KMS-11 (cell line): ENCODE measurements at regions not wholly inside any gene's neighbourhood (a gene's known extent, or its start where the extent isn't known, plus 50 kb on each side); places are given as distances from the start of the nearest gene placed in this dataset.
A peak's percentile ranks its signal among the peaks of the same experiment; 100 is the strongest.
"Not testable (repeated sequence)": the region's sequence is repeated elsewhere in the genome, so short reads cannot be mapped to it uniquely, and the experiment has no call there.

Experiments used
- H2AFZ ChIP-seq: fragments of 200-600 bp; sonication (generic); 2 replicates; pipeline ENCODE4 v1.6.1; 2016; ENCODE audit warnings: antibody characterized with exemption, mixed run types, low read depth
- H3K27ac ChIP-seq: fragments of 200-600 bp; sonication (generic); 2 replicates; pipeline ENCODE4 v1.6.1; 2016; ENCODE audit warnings: mild to moderate bottlenecking, mixed run types
- H3K27me3 ChIP-seq: fragments of 200-600 bp; sonication (generic); 2 replicates; pipeline ENCODE4 v1.6.1; 2017; ENCODE audit warnings: mild to moderate bottlenecking, low read depth, mixed run types, moderate library complexity; ENCODE audit not compliant: insufficient read depth
- H3K36me3 ChIP-seq: fragments of 200-600 bp; sonication (generic); 2 replicates; pipeline ENCODE4 v1.6.1; 2017; ENCODE audit warnings: mild to moderate bottlenecking, mixed run types; ENCODE audit not compliant: insufficient read depth
- H3K4me1 ChIP-seq: fragments of 200-600 bp; sonication (generic); 2 replicates; pipeline ENCODE4 v1.6.1; 2016; ENCODE audit warnings: mild to moderate bottlenecking, low read depth, mixed run types; ENCODE audit not compliant: poor library complexity, severe bottlenecking
- H3K4me2 ChIP-seq: fragments of 200-600 bp; sonication (generic); 2 replicates; pipeline ENCODE4 v1.7.0; 2016; ENCODE audit warnings: mild to moderate bottlenecking, mixed run types
- H3K4me3 ChIP-seq: fragments of 200-600 bp; sonication (generic); IDR thresholded peaks from 2 replicates; pipeline ENCODE4 v1.6.1; 2017; ENCODE audit warnings: low read depth, low read length, mixed read lengths; ENCODE audit not compliant: insufficient read depth
- H3K79me2 ChIP-seq: fragments of 200-600 bp; sonication (generic); 2 replicates; pipeline ENCODE4 v1.6.1; 2016; ENCODE audit warnings: low read depth, mixed run types; ENCODE audit not compliant: insufficient read depth
- H3K9ac ChIP-seq: fragments of 200-600 bp; sonication (generic); 2 replicates; pipeline ENCODE4 v1.6.1; 2016; ENCODE audit warnings: mild to moderate bottlenecking, mixed run types
- H4K20me1 ChIP-seq: fragments of 200-600 bp; sonication (generic); 2 replicates; pipeline ENCODE4 v1.6.1; 2016; ENCODE audit warnings: mild to moderate bottlenecking, mixed run types; ENCODE audit not compliant: insufficient read depth
- CTCF ChIP-seq: fragments of 200-600 bp; sonication (generic); conservative IDR thresholded peaks from 2 replicates; pipeline ENCODE4 v1.6.1; 2017; ENCODE audit warnings: low read depth, mild to moderate bottlenecking, antibody characterized with exemption, low read length, moderate library complexity, mixed read lengths

GRCh38 chr1:148347781-148348180, 135.3 kb downstream of the PPIAL4G start:
- Histone ChIP-seq H3K79me2 (no peaks in the 10 kb centered on the region), H3K4me1 (peaks cover 3% of the 10 kb centered on the region), H2AFZ (no peak overlapping the region), H3K4me2 (no peak overlapping the region), H3K4me3 (no peak overlapping the region), H3K9ac (no peak overlapping the region), H3K27me3 (no peaks in the 10 kb centered on the region), H4K20me1 (no peaks in the 10 kb centered on the region), H3K36me3 (no peaks in the 10 kb centered on the region), H3K27ac (no peak overlapping the region)
- TF ChIP-seq CTCF: no peak

- not testable (repeated sequence) for H3K27ac ChIP-seq, H3K79me2 ChIP-seq, H3K4me2 ChIP-seq, H3K4me1 ChIP-seq, H3K27me3 ChIP-seq, H4K20me1 ChIP-seq, H3K9ac ChIP-seq, H3K36me3 ChIP-seq, H3K4me3 ChIP-seq
- peak overlapping the region; percentile 19; the same call in 1 of the 2 replicates for H2AFZ ChIP-seq
- peak; percentile 96 for TF ChIP-seq CTCF
These were observed 137.4 kb downstream of the PPIAL4G start for GRCh38 chr1:148345659-148346151.

GRCh38 chr1:148344651-148345050, 138.5 kb downstream of the PPIAL4G start:
- not testable (repeated sequence) for H3K36me3 ChIP-seq, H3K27ac ChIP-seq, H3K4me2 ChIP-seq, H3K27me3 ChIP-seq, H3K4me3 ChIP-seq, H3K79me2 ChIP-seq, H2AFZ ChIP-seq, H3K9ac ChIP-seq, H4K20me1 ChIP-seq, H3K4me1 ChIP-seq

- not testable (repeated sequence) for H3K36me3 ChIP-seq, H3K27ac ChIP-seq, H3K4me2 ChIP-seq, H3K79me2 ChIP-seq, H3K9ac ChIP-seq, H2AFZ ChIP-seq, H3K4me3 ChIP-seq, H3K4me1 ChIP-seq, H3K27me3 ChIP-seq, H4K20me1 ChIP-seq
These were observed 141.4 kb downstream of the PPIAL4G start for GRCh38 chr1:148341729-148342128.

GRCh38 chr1:148336121-148336918, 146.8 kb downstream of the PPIAL4G start:
- H3K27ac ChIP-seq, H2AFZ ChIP-seq, H3K4me2 ChIP-seq: not testable (repeated sequence)

More at GRCh38 chr1:148336121-148336918, 146.8 kb downstream of the PPIAL4G start:
- not testable (repeated sequence) for H3K79me2 ChIP-seq, H3K4me3 ChIP-seq, H3K36me3 ChIP-seq, H3K9ac ChIP-seq, H4K20me1 ChIP-seq
- H3K27me3 ChIP-seq: peaks cover 24% of the 10 kb centered on the region; the same call in 1 of the 2 replicates
- H3K4me1 ChIP-seq: peaks cover 15% of the 10 kb centered on the region
